Breast epithelium (tissue), 3 donors: ENCODE measurements at regions not wholly inside any gene's neighbourhood (a gene's known extent, or its start where the extent isn't known, plus 50 kb on each side); places are given as distances from the start of the nearest gene placed in this dataset.

Experiments
- CTCF ChIP-seq, 3 donors: fragments of 450-650 bp; IDR thresholded peaks; one replicate each; pipeline ENCODE4 v1.5.1; 2016 to 2017; ENCODE audit warnings: antibody characterized with exemption in 3 of 3, mild to moderate bottlenecking in 3 of 3, moderate library complexity in 3 of 3
- POLR2A ChIP-seq: fragments of 450-650 bp; IDR thresholded peaks from one replicate; pipeline ENCODE4 v1.6.1; 2016; ENCODE audit warnings: antibody characterized with exemption, mild to moderate bottlenecking, moderate library complexity
- POLR2AphosphoS5 ChIP-seq, 3 donors: sonication (generic); formaldehyde crosslinking; IDR thresholded peaks; one replicate each; pipeline ENCODE4 v1.6.1; 2017; ENCODE audit warnings: antibody characterized with exemption in 3 of 3

GRCh38 chr5:20554001-20554400 is 566.0 kb upstream of the CDH18 start:
- TF ChIP-seq CTCF (IDR thresholded peaks at IDR 0.05) (no peak), POLR2A (no peak), POLR2AphosphoS5 (IDR thresholded peaks at IDR 0.05) (no peak)
